Hematopoietic multipotent progenitor cell treated with erythropoietin and hydrocortisone succinate and interleukin-3 and kit ligand, for 6 days (in vitro differentiated cells): ENCODE measurements at regions not wholly inside any gene's neighbourhood (a gene's known extent, or its start where the extent isn't known, plus 50 kb on each side); places are given as distances from the start of the nearest gene placed in this dataset.
A peak's percentile ranks its signal among the peaks of the same experiment; 100 is the strongest.

Experiments
- DNase-seq: peaks from one replicate; pipeline ENCODE4 v3.0.0-alpha.2; 2015

DNA sequence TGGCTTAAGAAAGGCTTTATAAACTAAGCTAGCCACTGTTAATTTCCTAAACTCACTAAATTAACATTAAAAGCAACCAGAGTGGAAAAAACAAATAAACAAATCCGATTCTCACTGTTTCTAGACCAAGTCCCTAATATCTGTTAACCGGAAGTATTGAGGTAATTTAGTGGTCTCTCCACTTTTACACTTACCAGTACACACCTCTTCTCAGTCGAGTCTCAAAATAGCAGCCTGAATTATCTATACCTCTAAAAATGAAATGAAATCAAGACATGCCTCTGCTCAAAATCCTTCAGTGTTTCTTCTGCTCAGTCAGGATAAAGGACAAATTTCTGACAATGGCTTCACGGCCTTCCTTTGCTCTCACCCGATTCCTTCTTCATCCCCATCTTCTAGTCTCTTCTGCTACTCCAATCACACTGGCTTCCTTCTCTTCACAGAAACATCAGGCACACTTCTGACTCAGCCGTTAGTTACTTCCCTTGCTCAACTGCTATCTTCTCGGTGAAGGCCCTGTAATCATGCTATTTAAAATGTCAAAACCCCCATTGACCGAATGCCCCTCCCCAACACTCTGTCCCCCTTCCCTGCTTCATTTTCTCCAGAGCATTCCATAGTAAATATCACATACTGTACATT is 161.3 kb downstream of the KITLG start:
- DNase-seq, result no peak

DNA sequence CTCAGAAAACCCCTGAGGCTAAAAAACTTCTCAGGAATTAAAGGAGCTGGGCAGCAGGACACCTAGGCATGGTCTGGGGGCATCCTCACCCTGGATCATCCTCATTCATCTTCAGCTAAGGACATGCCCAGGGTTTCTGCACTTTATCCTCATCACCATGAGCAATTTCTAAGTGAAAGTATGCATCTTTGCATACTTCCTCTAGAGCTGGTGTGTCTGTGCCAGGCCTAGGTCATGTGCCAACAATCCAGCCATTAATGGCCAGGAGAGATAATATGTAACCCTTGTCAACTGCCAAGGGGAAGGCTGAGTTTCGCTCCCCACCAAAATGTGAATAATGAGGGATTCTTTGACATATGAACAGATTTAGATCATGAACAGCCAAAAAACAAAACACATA is 160.5 kb downstream of the KITLG start:
- DNase-seq, result no peak

DNA sequence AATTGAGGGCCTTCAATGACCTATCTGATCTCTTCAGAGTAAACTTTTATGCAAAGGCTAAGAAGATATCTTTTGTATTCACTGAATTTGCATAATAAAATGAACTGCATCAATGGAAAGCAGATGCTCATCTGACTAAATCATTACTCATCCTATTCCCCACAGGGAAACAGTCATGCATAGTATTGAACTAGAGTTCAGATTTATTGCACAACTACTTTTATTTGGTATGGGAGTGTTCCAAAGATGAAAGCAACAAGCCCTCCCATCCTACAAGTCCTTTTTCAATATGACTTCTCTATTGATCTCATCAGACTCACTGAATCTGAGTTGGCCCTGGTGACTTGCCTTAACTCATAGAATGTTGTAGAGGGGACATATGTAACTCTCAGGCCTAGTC is 159.8 kb downstream of the KITLG start:
- DNase-seq, result no peak

DNA sequence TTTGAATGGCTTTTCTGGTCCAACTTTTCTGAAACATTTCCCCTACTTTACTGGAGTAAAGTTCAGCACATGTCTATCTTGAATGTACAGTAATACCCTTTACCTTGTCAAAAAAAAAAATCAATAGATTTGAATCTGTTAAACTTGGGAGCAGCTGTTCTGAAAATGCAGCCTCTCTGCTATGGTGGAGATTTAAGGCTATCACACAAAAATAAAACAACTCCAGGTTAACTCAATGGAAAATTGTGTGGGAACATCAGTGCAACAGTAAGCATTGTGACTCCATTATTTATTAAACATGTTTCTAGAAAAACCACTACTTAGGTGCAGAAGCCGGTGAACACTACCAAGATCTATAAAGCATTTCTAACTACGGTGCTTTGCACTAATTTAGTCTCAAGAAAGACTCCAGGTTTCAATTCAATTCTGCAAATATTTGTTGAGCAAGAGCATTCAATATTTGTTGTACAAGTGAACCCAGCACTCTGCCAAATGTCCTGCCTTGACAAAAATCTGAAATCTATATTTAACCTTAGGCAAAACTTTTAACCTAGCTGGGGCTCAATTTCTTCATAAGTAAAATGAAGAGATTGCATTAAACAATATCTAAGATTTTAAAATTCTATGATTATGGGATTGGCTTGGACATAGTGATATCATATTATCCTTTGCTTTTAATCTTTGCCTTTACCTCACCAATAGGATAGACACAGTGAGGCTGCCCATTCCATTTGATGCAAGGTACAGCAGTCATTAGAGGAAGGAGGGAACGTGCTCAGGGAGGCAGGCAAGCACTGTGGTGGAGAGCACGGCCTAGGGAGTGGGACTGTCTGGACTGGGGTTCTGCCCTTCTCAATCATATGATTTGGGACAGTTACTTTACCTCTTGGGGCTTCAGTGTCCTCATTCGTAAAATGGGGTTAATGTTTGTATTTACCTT is 155.2 kb downstream of the KITLG start:
- DNase-seq, result no peak

DNA sequence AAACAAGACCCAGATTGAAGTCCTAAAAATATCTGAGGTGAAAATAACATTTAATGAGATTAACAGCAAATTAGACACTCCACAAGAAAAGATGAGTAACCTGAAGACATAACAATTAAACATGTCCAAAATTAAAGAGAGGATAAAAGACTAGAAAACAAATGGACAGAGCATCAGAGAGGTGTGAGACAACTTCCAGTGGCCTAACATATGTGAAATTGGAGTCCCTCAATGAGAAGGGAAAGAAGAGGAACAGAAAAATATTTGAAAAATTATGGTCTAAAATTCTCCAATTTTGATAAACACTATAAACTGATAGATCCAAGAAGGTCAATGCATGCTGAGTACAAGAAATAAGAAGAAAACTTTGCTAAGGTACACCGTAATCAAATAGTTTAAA is 151.9 kb downstream of the KITLG start:
- DNase-seq, result no peak

DNA sequence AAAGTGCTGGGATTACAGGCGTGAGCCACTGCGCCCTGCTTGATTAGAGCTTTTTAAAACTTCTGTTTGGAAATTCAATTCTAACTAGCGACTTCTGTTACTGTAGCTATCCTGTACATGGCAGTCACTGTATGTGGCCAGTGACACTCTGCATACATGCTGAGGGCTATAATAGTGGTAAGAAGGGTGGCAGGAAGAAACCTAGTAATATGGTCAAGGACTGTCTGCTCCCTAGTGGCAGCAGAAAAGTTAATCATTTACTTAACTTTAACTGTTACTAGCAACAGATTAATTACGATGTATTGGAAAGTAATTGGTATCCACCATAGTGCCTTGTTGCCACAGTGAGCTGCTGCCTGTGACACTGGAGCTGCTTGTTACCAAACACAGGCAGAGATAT is 149.0 kb downstream of the KITLG start:
- DNase-seq, result no peak

DNA sequence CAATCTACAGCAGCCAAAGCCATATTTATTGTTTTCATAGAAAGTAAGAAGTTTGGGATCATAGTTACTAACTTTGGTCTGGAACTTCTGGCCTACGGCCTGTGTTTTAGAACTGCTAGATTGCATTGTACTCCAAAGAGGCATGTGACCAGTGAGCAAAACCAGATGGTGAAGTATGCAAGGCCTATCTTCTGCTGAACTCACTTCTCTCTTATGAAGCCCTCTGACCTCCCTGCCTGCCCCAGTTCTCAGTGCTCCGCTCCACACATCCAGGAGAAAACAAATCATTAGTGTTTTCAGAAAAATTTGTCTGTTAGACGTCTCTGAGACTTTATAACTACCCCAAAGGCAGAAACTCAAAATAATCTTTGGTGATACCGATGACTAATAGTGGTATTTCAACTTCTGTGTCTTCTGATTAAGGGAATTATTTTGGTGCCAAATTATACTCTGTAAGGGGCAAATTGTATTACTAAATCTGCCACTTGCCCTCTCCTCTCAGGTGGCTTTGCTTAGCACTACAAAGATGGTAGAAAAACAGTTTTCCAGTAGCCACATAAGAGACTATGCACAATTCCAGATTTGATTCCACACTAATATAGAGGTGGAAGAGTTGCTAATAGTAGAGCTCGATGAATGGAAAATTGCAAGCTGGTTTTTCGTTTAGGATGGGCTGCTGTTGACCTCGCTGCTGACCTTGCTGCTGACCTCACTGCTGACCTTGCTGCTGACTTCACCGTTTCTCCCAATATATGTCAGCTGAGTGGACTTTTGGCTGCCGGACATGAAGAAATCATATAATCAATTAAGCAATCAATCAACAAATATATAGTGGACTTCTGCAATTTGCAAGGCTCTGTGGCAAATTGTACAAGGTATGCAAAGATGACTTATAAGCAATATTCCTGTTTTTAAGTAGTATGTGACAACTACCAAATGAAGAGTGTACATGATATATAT is 147.5 kb downstream of the KITLG start:
- DNase-seq, result no peak

DNA sequence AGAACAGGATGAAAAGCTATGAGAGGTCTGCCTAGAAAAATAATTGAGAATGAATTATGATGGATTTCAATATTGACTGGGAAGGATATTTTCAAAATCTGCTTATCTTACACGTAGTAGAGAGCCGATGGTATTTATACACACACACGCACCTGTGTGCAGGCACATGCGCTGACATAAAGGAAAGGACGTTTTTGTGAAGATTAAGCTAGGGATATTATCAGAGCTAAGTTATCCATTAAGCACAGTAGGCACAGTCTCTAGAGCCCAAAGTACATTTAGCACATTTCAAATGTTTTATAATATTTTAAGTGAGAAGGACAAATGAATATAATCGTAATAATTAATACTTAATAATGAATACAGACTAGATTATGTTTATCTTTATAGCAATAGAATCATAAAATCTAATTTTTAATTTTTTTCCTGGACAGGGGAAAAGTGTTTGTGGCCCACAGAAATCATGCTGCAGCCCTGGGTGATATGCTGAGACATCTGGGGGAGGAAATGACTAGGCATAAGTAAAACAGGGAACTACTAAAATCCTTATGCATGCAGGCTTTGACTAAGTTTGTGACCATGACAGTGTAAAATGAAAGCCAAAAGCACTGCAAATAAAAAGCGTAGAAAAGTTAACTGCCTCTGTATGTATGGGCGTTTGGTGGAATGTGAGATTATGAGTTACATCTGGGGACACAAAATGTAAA is 146.1 kb downstream of the KITLG start:
- peak; percentile 80 for DNase-seq

DNA sequence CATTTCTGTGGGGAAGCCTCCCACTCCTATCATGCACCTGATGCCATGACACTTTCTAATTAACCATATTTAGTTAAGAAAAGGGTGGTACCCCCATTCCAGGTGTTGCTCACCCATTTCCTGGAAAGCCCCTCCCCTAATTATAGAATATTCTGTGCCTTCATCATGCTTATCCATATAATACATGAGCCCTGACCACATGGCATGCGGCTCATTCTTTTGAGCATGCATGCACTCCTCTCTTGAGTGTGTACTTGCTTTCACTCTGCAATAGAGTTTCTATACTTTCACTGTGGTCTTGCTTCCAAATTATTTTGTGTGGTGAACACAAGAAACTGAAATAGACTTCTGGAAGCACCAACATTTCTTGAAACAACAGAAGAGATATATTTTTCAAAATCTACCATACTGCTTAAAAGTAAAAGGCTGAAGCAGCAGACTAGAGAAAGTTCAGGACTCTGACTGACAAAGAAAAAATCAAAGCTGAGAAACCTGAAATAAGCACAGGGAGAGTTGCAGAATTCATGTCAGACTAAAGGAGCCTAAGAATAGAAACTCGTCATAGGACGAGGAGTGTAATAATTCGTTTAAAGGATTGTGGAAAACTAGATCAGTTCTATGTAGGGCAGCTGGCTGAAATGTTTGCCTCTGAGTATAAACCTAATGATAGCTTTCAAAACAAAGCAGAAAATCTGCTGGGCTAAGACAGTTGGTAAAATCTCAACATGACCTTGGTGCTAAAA is 144.8 kb downstream of the KITLG start:
- DNase-seq, result no peak

DNA sequence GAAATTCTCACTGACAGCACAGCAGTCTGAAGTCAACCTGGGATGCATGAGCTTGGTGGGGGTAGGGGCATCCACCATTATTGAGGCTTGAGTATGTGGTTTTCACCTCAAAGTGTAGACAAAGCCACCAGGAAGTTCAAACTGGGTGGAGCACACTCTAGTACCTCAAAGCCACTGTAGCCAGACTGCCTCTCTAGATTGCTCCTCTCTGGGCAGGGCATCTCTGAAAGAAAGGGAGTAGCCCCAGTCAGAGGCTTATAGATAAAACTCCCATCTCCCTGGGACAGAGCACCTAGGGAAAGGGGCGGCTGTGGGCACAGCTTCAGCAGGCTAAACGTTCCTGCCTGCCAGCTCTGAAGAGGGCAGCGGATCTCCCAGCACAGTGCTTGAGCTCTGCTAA is 143.0 kb downstream of the KITLG start:
- peak; percentile 57 for DNase-seq
